Breast epithelium (tissue), 3 donors: ENCODE measurements at regions not wholly inside any gene's neighbourhood (a gene's known extent, or its start where the extent isn't known, plus 50 kb on each side); places are given as distances from the start of the nearest gene placed in this dataset.

Source experiments
- CTCF ChIP-seq, 3 donors: fragments of 450-650 bp; IDR thresholded peaks; one replicate each; pipeline ENCODE4 v1.5.1; 2016 to 2017; ENCODE audit warnings: antibody characterized with exemption in 3 of 3, mild to moderate bottlenecking in 3 of 3, moderate library complexity in 3 of 3
- POLR2A ChIP-seq: fragments of 450-650 bp; IDR thresholded peaks from one replicate; pipeline ENCODE4 v1.6.1; 2016; ENCODE audit warnings: antibody characterized with exemption, mild to moderate bottlenecking, moderate library complexity

GRCh38 chr4:117157360-117157759 lies 72.0 kb upstream of the TRAM1L1 start:
- TF ChIP-seq CTCF (IDR thresholded peaks at IDR 0.05) (no peak), POLR2A (no peak)
